ENCODE measurements at regions not wholly inside any gene's neighbourhood (a gene's known extent, or its start where the extent isn't known, plus 50 kb on each side); places are given as distances from the start of the nearest gene placed in this dataset.

DNA sequence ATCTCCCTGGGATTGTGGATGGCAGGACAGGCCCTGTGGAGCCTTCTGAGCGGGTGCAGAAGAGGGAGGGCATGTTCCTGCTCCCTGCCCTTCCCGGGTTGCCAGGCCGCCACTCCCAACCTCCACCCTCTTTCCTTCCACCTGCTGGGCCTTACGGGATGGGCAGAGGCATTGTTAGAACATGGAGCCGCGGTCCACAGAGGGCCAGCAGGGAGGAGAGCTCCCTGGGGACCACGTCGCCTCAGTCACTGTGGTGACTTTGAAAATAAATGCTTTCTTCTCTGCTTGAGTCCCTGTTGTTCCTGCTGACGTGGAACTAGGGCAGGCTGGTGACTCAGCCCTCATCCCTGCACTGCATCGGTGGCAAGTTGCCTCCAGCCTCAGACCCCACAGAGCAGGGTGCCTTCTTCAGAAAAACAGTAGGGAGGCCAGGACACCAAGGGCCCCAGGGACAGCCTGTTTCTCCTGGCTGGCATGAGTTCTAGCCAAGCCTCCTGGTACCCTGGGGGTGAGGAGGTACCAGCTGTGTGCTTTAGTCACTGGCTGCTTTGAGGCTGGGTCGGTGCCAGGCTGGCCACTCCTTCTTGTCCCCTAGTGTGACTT, 224.9 kb downstream of the SEC14L1 start (continued):
- TF ChIP-seq, protein P1, sequence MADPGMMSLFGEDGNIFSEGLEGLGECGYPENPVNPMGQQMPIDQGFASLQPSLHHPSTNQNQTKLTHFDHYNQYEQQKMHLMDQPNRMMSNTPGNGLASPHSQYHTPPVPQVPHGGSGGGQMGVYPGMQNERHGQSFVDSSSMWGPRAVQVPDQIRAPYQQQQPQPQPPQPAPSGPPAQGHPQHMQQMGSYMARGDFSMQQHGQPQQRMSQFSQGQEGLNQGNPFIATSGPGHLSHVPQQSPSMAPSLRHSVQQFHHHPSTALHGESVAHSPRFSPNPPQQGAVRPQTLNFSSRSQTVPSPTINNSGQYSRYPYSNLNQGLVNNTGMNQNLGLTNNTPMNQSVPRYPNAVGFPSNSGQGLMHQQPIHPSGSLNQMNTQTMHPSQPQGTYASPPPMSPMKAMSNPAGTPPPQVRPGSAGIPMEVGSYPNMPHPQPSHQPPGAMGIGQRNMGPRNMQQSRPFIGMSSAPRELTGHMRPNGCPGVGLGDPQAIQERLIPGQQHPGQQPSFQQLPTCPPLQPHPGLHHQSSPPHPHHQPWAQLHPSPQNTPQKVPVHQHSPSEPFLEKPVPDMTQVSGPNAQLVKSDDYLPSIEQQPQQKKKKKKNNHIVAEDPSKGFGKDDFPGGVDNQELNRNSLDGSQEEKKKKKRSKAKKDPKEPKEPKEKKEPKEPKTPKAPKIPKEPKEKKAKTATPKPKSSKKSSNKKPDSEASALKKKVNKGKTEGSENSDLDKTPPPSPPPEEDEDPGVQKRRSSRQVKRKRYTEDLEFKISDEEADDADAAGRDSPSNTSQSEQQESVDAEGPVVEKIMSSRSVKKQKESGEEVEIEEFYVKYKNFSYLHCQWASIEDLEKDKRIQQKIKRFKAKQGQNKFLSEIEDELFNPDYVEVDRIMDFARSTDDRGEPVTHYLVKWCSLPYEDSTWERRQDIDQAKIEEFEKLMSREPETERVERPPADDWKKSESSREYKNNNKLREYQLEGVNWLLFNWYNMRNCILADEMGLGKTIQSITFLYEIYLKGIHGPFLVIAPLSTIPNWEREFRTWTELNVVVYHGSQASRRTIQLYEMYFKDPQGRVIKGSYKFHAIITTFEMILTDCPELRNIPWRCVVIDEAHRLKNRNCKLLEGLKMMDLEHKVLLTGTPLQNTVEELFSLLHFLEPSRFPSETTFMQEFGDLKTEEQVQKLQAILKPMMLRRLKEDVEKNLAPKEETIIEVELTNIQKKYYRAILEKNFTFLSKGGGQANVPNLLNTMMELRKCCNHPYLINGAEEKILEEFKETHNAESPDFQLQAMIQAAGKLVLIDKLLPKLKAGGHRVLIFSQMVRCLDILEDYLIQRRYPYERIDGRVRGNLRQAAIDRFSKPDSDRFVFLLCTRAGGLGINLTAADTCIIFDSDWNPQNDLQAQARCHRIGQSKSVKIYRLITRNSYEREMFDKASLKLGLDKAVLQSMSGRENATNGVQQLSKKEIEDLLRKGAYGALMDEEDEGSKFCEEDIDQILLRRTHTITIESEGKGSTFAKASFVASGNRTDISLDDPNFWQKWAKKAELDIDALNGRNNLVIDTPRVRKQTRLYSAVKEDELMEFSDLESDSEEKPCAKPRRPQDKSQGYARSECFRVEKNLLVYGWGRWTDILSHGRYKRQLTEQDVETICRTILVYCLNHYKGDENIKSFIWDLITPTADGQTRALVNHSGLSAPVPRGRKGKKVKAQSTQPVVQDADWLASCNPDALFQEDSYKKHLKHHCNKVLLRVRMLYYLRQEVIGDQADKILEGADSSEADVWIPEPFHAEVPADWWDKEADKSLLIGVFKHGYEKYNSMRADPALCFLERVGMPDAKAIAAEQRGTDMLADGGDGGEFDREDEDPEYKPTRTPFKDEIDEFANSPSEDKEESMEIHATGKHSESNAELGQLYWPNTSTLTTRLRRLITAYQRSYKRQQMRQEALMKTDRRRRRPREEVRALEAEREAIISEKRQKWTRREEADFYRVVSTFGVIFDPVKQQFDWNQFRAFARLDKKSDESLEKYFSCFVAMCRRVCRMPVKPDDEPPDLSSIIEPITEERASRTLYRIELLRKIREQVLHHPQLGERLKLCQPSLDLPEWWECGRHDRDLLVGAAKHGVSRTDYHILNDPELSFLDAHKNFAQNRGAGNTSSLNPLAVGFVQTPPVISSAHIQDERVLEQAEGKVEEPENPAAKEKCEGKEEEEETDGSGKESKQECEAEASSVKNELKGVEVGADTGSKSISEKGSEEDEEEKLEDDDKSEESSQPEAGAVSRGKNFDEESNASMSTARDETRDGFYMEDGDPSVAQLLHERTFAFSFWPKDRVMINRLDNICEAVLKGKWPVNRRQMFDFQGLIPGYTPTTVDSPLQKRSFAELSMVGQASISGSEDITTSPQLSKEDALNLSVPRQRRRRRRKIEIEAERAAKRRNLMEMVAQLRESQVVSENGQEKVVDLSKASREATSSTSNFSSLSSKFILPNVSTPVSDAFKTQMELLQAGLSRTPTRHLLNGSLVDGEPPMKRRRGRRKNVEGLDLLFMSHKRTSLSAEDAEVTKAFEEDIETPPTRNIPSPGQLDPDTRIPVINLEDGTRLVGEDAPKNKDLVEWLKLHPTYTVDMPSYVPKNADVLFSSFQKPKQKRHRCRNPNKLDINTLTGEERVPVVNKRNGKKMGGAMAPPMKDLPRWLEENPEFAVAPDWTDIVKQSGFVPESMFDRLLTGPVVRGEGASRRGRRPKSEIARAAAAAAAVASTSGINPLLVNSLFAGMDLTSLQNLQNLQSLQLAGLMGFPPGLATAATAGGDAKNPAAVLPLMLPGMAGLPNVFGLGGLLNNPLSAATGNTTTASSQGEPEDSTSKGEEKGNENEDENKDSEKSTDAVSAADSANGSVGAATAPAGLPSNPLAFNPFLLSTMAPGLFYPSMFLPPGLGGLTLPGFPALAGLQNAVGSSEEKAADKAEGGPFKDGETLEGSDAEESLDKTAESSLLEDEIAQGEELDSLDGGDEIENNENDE (IDR thresholded peaks at IDR 0.05; ENCODE audit: insufficient replicate concordance, low read length), result no peak
- TF ChIP-seq ATF2 (IDR thresholded peaks at IDR 0.05; ENCODE audit: low read length), result no peak
- no peak for TF ChIP-seq CBX8 (IDR thresholded peaks at IDR 0.05; ENCODE audit: borderline replicate concordance, low read depth, low read length)
